Spinal cord (tissue), 9 donors: ENCODE measurements at regions not wholly inside any gene's neighbourhood (a gene's known extent, or its start where the extent isn't known, plus 50 kb on each side); places are given as distances from the start of the nearest gene placed in this dataset.
A peak's percentile ranks its signal among the peaks of the same experiment; 100 is the strongest.

Experiments
- DNase-seq, 6 donors: peaks; one replicate each; pipeline versions ENCODE4 v3.0.0 to v3.0.0-alpha.2; 2013 to 2015; ENCODE audit warnings: low spot score in 6 of 6, low read depth in 4 of 6
- H3K27ac ChIP-seq: one replicate; pipeline ENCODE4 v1.5.1; 2013; ENCODE audit warnings: low read depth, low read length, control low read depth
- H3K27me3 ChIP-seq: one replicate; pipeline ENCODE4 v1.6.1; 2013; ENCODE audit warnings: low read length; ENCODE audit not compliant: control insufficient read depth, insufficient read depth
- H3K36me3 ChIP-seq: one replicate; pipeline ENCODE4 v1.6.1; 2013; ENCODE audit warnings: low read length; ENCODE audit not compliant: control insufficient read depth, insufficient read depth
- H3K4me1 ChIP-seq: one replicate; pipeline ENCODE4 v1.6.1; 2013; ENCODE audit warnings: low read length; ENCODE audit not compliant: control insufficient read depth, insufficient read depth
- H3K4me3 ChIP-seq: one replicate; pipeline ENCODE4 v1.5.1; 2013; ENCODE audit warnings: low read depth, low read length, control low read depth
- H3K9me3 ChIP-seq: one replicate; pipeline ENCODE4 v1.6.1; 2013; ENCODE audit warnings: low read length; ENCODE audit not compliant: control insufficient read depth, insufficient read depth
- WGBS: methylation state at CpG from one replicate; pipeline ENCODE4 v1.1.5; 2013; ENCODE audit warnings: missing lambda C conversion rate; ENCODE audit not compliant: insufficient coverage; 5-methylcytosine and 5-hydroxymethylcytosine counted together
- donor health status: healthy.

DNA sequence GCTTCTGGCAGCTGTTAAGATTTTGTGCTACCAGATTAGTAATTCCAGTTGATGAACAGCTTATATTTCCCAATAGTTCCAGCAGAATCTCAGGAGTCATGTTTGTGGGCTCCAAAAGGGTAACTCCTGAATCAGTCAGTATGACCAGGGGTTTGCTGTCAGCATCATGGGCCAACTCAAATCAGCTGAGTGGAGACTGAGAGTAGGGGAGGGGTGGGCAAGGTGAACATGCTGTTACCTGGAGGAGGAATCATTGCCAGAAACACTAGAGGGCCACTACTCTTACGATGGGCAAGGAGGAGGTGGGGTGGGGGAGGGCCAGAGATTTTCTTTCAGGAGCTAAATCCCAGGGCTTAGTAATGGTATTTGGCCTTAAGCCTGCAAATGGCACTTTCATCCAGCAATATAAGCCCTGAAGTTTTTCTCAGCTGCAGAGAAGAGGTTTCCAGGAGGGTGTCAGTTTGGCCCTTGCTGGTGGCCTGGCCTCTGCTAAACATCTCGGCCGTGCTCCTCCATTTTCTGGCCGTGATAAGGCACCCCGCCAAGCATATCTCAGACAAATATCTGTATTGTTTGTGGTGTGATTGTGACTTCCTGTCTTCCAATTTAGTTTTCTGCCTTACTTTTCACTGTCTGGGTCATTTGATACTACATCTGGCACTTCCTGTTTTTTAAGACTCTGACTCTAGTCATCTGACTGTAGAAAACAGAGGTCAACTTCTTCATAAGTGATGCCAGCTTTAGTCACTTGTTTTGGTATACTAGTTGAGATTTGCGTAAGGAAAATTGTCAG, 120.5 kb upstream of the CXCR4 start:
- no peak overlapping the region for H3K27ac ChIP-seq
- DNase-seq = no peak

GRCh38 chr2:136236019-136236418, 118.1 kb upstream of the CXCR4 start:
- DNase-seq = no peak
- H3K36me3 ChIP-seq = no peaks in the 10 kb centered on the region
- H3K9me3 ChIP-seq = no peaks in the 10 kb centered on the region
- H3K4me1 ChIP-seq = no peaks in the 10 kb centered on the region
- 71% methylated on average over 3 of the region's 4 CpGs for WGBS
- no peak overlapping the region for H3K27ac ChIP-seq
- no peaks in the 10 kb centered on the region for H3K27me3 ChIP-seq
- no peak overlapping the region for H3K4me3 ChIP-seq

More for the DNA sequence above, 120.5 kb upstream of the CXCR4 start:
- Histone ChIP-seq H3K36me3 (no peaks in the 10 kb centered on the region), H3K4me1 (no peaks in the 10 kb centered on the region), H3K9me3 (no peaks in the 10 kb centered on the region), H3K4me3 (no peak overlapping the region), H3K27me3 (no peaks in the 10 kb centered on the region)
- WGBS = 60% methylated on average over 3 of the region's 6 CpGs

- no peak overlapping the region for H3K4me3 ChIP-seq
- H3K27me3 ChIP-seq = no peaks in the 10 kb centered on the region
- no peaks in the 10 kb centered on the region for H3K9me3 ChIP-seq
- no peak overlapping the region for H3K27ac ChIP-seq
- WGBS = 71% methylated on average over 2 of the region's 4 CpGs
- DNase-seq = no peak
- no peaks in the 10 kb centered on the region for H3K36me3 ChIP-seq
- no peaks in the 10 kb centered on the region for H3K4me1 ChIP-seq
These were observed 117.6 kb upstream of the CXCR4 start for GRCh38 chr2:136235546-136235945.

DNA sequence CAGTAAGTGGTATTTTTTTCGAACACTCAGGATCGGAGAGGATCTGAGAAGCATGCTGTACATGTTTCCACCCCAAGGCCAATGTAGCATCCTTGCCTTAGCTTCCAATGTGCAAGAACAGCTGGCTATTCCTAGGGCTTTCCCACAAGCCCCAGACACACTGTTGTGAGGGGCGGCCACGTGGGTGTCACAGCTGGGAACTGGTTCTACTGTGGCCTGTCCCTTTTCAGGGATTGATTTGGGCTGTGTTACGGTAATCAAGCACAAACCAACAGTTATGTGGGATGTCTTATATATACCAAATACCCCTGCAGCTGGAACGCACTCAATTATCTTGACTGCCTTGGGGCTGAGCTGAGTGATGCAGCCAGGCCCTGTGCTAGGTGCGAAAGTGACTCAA, 116.3 kb upstream of the CXCR4 start:
- Histone ChIP-seq H3K27ac (no peak overlapping the region), H3K4me1 (no peaks in the 10 kb centered on the region), H3K36me3 (no peaks in the 10 kb centered on the region), H3K9me3 (no peaks in the 10 kb centered on the region), H3K27me3 (no peaks in the 10 kb centered on the region), H3K4me3 (no peak overlapping the region)
- no peak for DNase-seq
- WGBS = 92% methylated on average over 6 of the region's 7 CpGs

DNA sequence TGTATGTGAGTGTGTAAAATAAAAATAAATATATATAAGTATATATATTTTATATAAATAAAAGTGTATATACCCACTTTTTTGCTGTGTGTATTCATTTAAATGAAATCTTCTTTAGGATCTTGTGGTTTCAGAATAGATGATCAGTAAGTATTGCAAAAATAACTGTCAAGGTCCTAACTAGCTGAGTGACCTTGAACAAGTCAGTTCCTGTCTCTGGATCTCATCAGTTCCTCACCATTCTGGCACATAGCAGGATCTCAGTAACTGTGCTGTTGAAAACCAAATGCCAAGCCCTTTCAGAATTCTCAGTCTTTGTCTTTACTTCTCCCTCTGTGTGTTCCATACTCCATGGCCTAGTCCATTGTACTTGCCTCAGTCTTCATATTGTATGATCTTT, 115.3 kb upstream of the CXCR4 start:
- Histone ChIP-seq H3K4me1 (no peaks in the 10 kb centered on the region), H3K27ac (no peak overlapping the region), H3K36me3 (no peaks in the 10 kb centered on the region), H3K27me3 (no peaks in the 10 kb centered on the region), H3K4me3 (no peak overlapping the region), H3K9me3 (no peaks in the 10 kb centered on the region)
- no peak for DNase-seq

DNA sequence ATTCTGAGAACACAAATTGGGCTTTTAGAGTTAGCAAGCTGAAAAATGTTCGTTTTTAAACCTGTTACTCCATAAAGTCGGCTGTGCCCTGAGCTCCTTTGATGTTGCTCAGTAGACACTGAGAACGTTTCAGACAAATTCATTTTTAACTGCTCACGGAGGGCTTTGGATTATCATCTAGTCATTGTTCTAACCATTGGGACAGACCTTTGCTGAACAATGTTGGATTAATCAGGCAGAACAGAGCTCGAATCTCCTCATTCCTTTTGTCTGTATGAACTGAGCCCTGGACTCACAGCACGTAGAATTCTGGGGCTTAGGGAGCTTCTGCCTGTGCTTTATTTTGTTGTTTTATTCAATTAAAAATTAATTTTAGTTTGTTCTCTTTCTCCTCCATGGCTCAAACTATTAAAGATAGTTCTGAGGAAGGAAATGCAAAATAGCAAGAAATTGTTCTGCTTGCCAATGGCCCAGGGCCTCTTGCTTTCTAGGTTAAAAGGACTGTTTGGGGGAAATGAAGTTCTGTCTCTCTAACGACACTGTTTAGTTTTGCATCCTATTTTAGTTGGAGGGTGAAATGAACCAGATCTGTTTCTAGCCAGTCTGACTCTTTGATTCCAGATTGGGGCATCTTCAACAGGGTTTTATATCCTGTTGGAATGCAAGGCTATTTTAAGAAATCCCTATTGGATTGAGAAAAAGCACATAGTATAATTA, 114.7 kb upstream of the CXCR4 start:
- Histone ChIP-seq H3K27ac (no peak overlapping the region), H3K4me1 (no peaks in the 10 kb centered on the region), H3K4me3 (no peak overlapping the region), H3K36me3 (no peaks in the 10 kb centered on the region), H3K9me3 (no peaks in the 10 kb centered on the region), H3K27me3 (no peaks in the 10 kb centered on the region)
- no peak for DNase-seq
- 37% methylated on average over 4 of the region's 7 CpGs for WGBS

- DNase-seq = no peak
- Histone ChIP-seq H3K4me1 (peaks cover 3% of the 10 kb centered on the region), H3K27me3 (no peaks in the 10 kb centered on the region), H3K36me3 (no peaks in the 10 kb centered on the region), H3K9me3 (no peaks in the 10 kb centered on the region), H3K4me3 (no peak overlapping the region), H3K27ac (no peak overlapping the region)
- WGBS = 64% methylated on average over 5 of the region's 5 CpGs
These were observed 112.5 kb upstream of the CXCR4 start for GRCh38 chr2:136230464-136230863.

DNA sequence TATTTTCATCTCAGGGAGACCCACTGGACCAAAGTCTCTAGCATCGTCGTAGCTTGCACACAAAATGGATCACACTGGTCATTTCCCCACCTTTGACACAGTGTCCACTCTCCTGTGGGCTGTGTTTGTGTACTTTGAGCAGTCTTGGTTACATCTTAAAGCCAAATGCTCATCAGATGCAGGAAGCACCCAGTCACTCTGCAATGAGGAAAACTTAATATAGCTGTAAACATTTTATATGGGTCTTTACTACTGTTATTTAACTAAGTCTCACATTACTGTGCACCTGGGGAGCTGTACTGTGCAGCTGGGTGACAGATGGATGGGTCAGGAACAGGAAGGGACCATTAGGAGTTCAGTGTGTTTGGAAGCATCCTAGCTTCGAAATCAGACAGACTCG, 109.0 kb upstream of the CXCR4 start:
- no peaks in the 10 kb centered on the region for H3K9me3 ChIP-seq
- no peak for DNase-seq
- no peak overlapping the region for H3K4me3 ChIP-seq
- no peak overlapping the region for H3K27ac ChIP-seq
- WGBS = 100% methylated on average over 1 of the region's 4 CpGs
- no peaks in the 10 kb centered on the region for H3K36me3 ChIP-seq
- H3K27me3 ChIP-seq = no peaks in the 10 kb centered on the region
- H3K4me1 ChIP-seq = peaks cover 3% of the 10 kb centered on the region

DNA sequence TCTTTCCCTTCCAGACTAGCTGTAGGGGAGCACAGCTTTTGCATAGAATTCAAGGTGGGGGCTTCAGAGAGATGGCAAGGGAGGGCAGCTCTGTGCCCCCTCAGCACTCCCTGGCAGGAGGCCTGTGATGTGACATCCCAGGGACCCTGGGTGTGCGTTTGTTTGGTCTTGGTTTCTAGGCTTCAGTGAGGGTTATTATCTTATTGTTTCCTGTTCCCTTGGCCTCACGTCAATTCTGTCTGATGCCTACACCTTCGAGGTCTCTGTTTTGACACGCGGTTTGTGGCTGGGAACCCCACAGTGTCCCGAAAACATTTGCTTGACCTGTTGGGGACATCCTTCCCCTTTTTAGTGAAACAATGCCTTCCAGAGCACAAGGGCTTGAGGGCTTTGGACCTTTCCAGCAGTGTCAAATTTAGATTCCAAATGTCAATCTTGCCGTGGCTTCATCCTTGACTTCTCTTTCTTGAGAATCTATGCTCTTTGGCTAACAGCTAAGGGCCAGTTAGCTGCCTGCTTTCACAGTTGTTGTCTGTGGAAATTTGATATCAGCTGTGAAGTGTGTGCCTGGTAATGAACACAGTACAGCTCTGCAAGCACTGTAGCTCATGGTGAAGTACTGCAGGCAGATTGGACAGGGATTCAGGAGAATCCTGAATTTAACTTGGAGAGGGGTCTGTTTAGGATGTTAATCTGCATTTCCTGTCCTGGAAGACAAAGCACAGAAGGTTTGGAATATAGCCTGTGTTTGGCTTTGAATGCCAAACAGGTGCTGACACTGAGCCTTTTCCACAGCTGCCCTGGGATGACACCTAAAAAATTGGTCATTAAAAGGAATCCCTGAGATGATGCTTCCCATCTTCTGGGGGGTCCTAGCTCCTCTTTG, 108.2 kb upstream of the CXCR4 start:
- H3K27ac ChIP-seq = no peak overlapping the region
- DNase-seq = peak in 1 of 6 donors; percentile 18
- peaks cover 3% of the 10 kb centered on the region for H3K4me1 ChIP-seq
- H3K36me3 ChIP-seq = no peaks in the 10 kb centered on the region
- no peaks in the 10 kb centered on the region for H3K9me3 ChIP-seq
- WGBS = 41% methylated on average over 7 of the region's 7 CpGs
- no peak overlapping the region for H3K4me3 ChIP-seq
- no peaks in the 10 kb centered on the region for H3K27me3 ChIP-seq
